CD1c-positive myeloid dendritic cell (primary cell): ENCODE measurements at regions not wholly inside any gene's neighbourhood (a gene's known extent, or its start where the extent isn't known, plus 50 kb on each side); places are given as distances from the start of the nearest gene placed in this dataset.
A peak's percentile ranks its signal among the peaks of the same experiment; 100 is the strongest.
"Not testable (repeated sequence)": the region's sequence is repeated elsewhere in the genome, so short reads cannot be mapped to it uniquely, and the experiment has no call there.

ENCODE experiments used
- DNase-seq: peaks from one replicate; pipeline ENCODE4 v3.0.0-alpha.2; 2016; ENCODE audit errors: extremely low spot score

GRCh38 chr9:136611606-136612005 is 51.1 kb upstream of the EGFL7 start:
- DNase-seq, result no peak

GRCh38 chr9:136611119-136611518 is 51.6 kb upstream of the EGFL7 start:
- DNase-seq, result no peak

- no peak for DNase-seq
Measured at GRCh38 chr9:136610426-136610825, 52.3 kb upstream of the EGFL7 start.

GRCh38 chr9:136609838-136610311 is 52.8 kb upstream of the EGFL7 start:
- no peak for DNase-seq

GRCh38 chr9:136609160-136609475 is 53.6 kb upstream of the EGFL7 start:
- no peak for DNase-seq

- no peak for DNase-seq
Measured at GRCh38 chr9:136608348-136609159, 54.2 kb upstream of the EGFL7 start.

- DNase-seq, result no peak
Measured at GRCh38 chr9:136607334-136607919, 55.3 kb upstream of the EGFL7 start.

GRCh38 chr9:136606687-136607333 is 55.9 kb upstream of the EGFL7 start:
- DNase-seq, result no peak

- no peak for DNase-seq
Measured at GRCh38 chr9:136605988-136606660, 56.6 kb upstream of the EGFL7 start.

- no peak for DNase-seq
Measured at GRCh38 chr9:136604823-136605525, 57.7 kb upstream of the EGFL7 start.

- no peak for DNase-seq
Measured at GRCh38 chr9:136603901-136604814, 58.3 kb upstream of the NOTCH1 start.

GRCh38 chr9:136603216-136603615 is 57.4 kb upstream of the NOTCH1 start:
- no peak for DNase-seq

- DNase-seq, result peak; percentile 42
Measured at GRCh38 chr9:136602193-136602885, 56.5 kb upstream of the NOTCH1 start.

- not testable (repeated sequence) for DNase-seq
Measured at GRCh38 chr9:136601250-136601973, 55.6 kb upstream of the NOTCH1 start.

GRCh38 chr9:136599811-136600660 is 54.2 kb upstream of the NOTCH1 start:
- no peak for DNase-seq

- no peak for DNase-seq
Measured at GRCh38 chr9:136599074-136599531, 53.3 kb upstream of the NOTCH1 start.

- DNase-seq, result not testable (repeated sequence)
Measured at GRCh38 chr9:136598390-136599073, 52.7 kb upstream of the NOTCH1 start.

- no peak for DNase-seq
Measured at GRCh38 chr9:136597965-136598364, 52.1 kb upstream of the NOTCH1 start.
